HepG2 (cell line): ENCODE measurements at regions not wholly inside any gene's neighbourhood (a gene's known extent, or its start where the extent isn't known, plus 50 kb on each side); places are given as distances from the start of the nearest gene placed in this dataset.

Experiments
- FOXA3 ChIP-seq: IDR thresholded peaks from 2 replicates; pipeline ENCODE4 v1.6.1; 2016; ENCODE audit warnings: missing genetic modification reagents, missing compliant biosample characterization
- FOXM1 ChIP-seq: sonication (generic); formaldehyde crosslinking; IDR thresholded peaks from 2 replicates; pipeline ENCODE4 v1.5.0; 2020; ENCODE audit warnings: missing genetic modification reagents
- FOXO1 ChIP-seq: sonication (generic); formaldehyde crosslinking; IDR thresholded peaks from 2 replicates; pipeline ENCODE4 v1.4.0; 2020; ENCODE audit warnings: missing genetic modification reagents
- JUN ChIP-seq: sonication (generic); formaldehyde crosslinking; IDR thresholded peaks from 2 replicates; pipeline ENCODE4 v1.4.0; 2020; ENCODE audit warnings: mild to moderate bottlenecking, missing genetic modification reagents
- NAIF1 ChIP-seq: sonication (generic); formaldehyde crosslinking; IDR thresholded peaks from 2 replicates; pipeline ENCODE4 v1.5.0; 2020; ENCODE audit warnings: mild to moderate bottlenecking, missing genetic modification reagents, borderline replicate concordance
- POLR2A ChIP-seq, 2 experiments: IDR thresholded peaks; 2 replicates each; pipeline ENCODE4 v1.6.1; 2011; ENCODE audit warnings: low read depth in 2 of 2, low read length in 2 of 2, mild to moderate bottlenecking in 1 of 2, moderate library complexity in 1 of 2; ENCODE audit not compliant: insufficient read depth in 1 of 2
- RFXANK ChIP-seq: IDR thresholded peaks from 2 replicates; pipeline ENCODE4 v1.6.1; 2016
- RXRA ChIP-seq: sonication (generic); formaldehyde crosslinking; IDR thresholded peaks from 2 replicates; pipeline ENCODE4 v1.5.1; 2020; ENCODE audit warnings: missing genetic modification reagents
- SIX1 ChIP-seq: sonication (generic); formaldehyde crosslinking; IDR thresholded peaks from 2 replicates; pipeline ENCODE4 v1.4.0; 2020; ENCODE audit warnings: missing genetic modification reagents, borderline replicate concordance
- ZFP36L2 ChIP-seq: sonication (generic); formaldehyde crosslinking; IDR thresholded peaks from 2 replicates; pipeline ENCODE4 v1.4.0; 2020; ENCODE audit warnings: missing genetic modification reagents
- ZMYM3 ChIP-seq: sonication (generic); formaldehyde crosslinking; IDR thresholded peaks from 2 replicates; pipeline ENCODE4 v1.5.1; 2020; ENCODE audit warnings: mild to moderate bottlenecking, missing genetic modification reagents
- ZNF124 ChIP-seq: sonication (generic); formaldehyde crosslinking; IDR thresholded peaks from 2 replicates; pipeline ENCODE4 v1.4.0; 2020; ENCODE audit warnings: missing genetic modification reagents
- ZNF180 ChIP-seq: sonication (generic); formaldehyde crosslinking; IDR thresholded peaks from 2 replicates; pipeline ENCODE4 v1.4.0; 2020; ENCODE audit warnings: low read depth, missing genetic modification reagents, borderline replicate concordance
- ZNF260 ChIP-seq: sonication (generic); formaldehyde crosslinking; IDR thresholded peaks from 2 replicates; pipeline ENCODE4 v1.4.0; 2020; ENCODE audit warnings: missing genetic modification reagents, low read depth, mild to moderate bottlenecking, borderline replicate concordance
- ZNF317 ChIP-seq: sonication (generic); formaldehyde crosslinking; IDR thresholded peaks from 2 replicates; pipeline ENCODE4 v1.5.0; 2020; ENCODE audit warnings: mild to moderate bottlenecking, missing genetic modification reagents
- ZNF75D ChIP-seq: sonication (generic); formaldehyde crosslinking; IDR thresholded peaks from 2 replicates; pipeline ENCODE4 v1.8.1; 2023; ENCODE audit warnings: missing genetic modification reagents, mild to moderate bottlenecking, borderline replicate concordance
- ZSCAN21 ChIP-seq: sonication (generic); formaldehyde crosslinking; IDR thresholded peaks from 2 replicates; pipeline ENCODE4 v1.8.0; 2022; ENCODE audit warnings: mild to moderate bottlenecking, missing genetic modification reagents, moderate library complexity, borderline replicate concordance
- TF ChIP-seq, protein P1 (sequence below): sonication (generic); formaldehyde crosslinking; IDR thresholded peaks from 2 replicates; pipeline ENCODE4 v1.4.0; 2020; ENCODE audit warnings: missing genetic modification reagents, borderline replicate concordance
- TF ChIP-seq, protein P2 (sequence below): sonication (generic); formaldehyde crosslinking; IDR thresholded peaks from 2 replicates; pipeline ENCODE4 v1.4.0; 2020; ENCODE audit warnings: missing genetic modification reagents
- TF ChIP-seq, protein P3 (sequence below): sonication (generic); formaldehyde crosslinking; IDR thresholded peaks from 2 replicates; pipeline ENCODE4 v1.4.0; 2020; ENCODE audit warnings: missing genetic modification reagents, mild to moderate bottlenecking, borderline replicate concordance
- TF ChIP-seq, protein P4 (sequence below): sonication (generic); formaldehyde crosslinking; IDR thresholded peaks from 2 replicates; pipeline ENCODE4 v1.5.0; 2020; ENCODE audit warnings: mild to moderate bottlenecking, missing genetic modification reagents

DNA sequence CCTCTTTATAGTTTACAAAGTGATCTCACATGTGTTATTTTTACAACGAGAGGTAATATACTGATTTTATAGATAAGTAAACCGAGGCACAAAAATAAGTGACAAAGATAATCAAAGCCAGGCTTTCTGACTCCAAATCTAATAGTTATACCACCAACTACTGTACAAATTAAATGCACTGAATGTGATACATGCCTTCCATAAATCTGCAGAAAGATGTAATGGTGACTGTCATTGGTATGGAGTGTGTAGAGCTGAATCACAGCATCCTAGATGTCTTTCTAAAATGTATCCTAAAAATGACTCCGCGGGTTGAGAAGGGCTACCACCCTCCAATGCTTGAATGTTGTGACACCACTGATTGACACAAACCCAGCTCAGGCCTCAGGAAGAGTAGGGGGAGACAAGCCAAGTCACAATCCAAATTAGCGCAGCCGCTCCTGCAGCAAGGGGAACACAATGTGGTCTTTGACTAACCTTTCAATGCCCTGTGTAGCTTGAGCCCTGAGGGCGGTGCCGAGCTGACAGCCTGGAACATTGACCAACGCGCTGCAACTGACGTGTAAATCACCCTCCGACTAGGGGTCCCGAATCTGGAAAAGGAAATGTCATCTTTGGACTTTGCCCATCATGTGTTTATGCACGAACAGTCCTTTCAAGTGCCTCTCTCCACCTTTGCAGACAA, 136.8 kb downstream of the OLIG3 start (continued):
- no peak for TF ChIP-seq FOXM1 (CRISPR knock-in tag)
- peak; percentile 56; the same call in 1 of the 2 replicates for TF ChIP-seq SIX1
- TF ChIP-seq JUN (CRISPR knock-in tag) = peak; percentile 94
- peak; percentile 69; the same call in 1 of the 2 replicates for TF ChIP-seq ZSCAN21 (CRISPR knock-in tag)
- TF ChIP-seq, protein P1, sequence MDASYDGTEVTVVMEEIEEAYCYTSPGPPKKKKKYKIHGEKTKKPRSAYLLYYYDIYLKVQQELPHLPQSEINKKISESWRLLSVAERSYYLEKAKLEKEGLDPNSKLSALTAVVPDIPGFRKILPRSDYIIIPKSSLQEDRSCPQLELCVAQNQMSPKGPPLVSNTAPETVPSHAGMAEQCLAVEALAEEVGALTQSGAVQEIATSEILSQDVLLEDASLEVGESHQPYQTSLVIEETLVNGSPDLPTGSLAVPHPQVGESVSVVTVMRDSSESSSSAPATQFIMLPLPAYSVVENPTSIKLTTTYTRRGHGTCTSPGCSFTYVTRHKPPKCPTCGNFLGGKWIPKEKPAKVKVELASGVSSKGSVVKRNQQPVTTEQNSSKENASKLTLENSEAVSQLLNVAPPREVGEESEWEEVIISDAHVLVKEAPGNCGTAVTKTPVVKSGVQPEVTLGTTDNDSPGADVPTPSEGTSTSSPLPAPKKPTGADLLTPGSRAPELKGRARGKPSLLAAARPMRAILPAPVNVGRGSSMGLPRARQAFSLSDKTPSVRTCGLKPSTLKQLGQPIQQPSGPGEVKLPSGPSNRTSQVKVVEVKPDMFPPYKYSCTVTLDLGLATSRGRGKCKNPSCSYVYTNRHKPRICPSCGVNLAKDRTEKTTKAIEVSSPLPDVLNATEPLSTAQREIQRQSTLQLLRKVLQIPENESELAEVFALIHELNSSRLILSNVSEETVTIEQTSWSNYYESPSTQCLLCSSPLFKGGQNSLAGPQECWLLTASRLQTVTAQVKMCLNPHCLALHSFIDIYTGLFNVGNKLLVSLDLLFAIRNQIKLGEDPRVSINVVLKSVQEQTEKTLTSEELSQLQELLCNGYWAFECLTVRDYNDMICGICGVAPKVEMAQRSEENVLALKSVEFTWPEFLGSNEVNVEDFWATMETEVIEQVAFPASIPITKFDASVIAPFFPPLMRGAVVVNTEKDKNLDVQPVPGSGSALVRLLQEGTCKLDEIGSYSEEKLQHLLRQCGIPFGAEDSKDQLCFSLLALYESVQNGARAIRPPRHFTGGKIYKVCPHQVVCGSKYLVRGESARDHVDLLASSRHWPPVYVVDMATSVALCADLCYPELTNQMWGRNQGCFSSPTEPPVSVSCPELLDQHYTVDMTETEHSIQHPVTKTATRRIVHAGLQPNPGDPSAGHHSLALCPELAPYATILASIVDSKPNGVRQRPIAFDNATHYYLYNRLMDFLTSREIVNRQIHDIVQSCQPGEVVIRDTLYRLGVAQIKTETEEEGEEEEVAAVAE (CRISPR knock-in tag) = peak; percentile 88; the same call in 1 of the 2 replicates
- TF ChIP-seq FOXO1 (CRISPR knock-in tag) = peak; percentile 97
- TF ChIP-seq NAIF1 (CRISPR knock-in tag) = 0 out of 2 replicates have a peak, but pooled peaks have one; percentile 77
- TF ChIP-seq, protein P2, sequence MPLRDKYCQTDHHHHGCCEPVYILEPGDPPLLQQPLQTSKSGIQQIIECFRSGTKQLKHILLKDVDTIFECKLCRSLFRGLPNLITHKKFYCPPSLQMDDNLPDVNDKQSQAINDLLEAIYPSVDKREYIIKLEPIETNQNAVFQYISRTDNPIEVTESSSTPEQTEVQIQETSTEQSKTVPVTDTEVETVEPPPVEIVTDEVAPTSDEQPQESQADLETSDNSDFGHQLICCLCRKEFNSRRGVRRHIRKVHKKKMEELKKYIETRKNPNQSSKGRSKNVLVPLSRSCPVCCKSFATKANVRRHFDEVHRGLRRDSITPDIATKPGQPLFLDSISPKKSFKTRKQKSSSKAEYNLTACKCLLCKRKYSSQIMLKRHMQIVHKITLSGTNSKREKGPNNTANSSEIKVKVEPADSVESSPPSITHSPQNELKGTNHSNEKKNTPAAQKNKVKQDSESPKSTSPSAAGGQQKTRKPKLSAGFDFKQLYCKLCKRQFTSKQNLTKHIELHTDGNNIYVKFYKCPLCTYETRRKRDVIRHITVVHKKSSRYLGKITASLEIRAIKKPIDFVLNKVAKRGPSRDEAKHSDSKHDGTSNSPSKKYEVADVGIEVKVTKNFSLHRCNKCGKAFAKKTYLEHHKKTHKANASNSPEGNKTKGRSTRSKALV (CRISPR knock-in tag) = peak; percentile 66; the same call in 1 of the 2 replicates
- peak; percentile 87 for TF ChIP-seq ZMYM3
- no peak for TF ChIP-seq RFXANK (CRISPR knock-in tag)
- peak; percentile 98 for TF ChIP-seq RXRA (CRISPR knock-in tag)
- no peak for TF ChIP-seq ZFP36L2 (CRISPR knock-in tag)
- TF ChIP-seq, protein P3, sequence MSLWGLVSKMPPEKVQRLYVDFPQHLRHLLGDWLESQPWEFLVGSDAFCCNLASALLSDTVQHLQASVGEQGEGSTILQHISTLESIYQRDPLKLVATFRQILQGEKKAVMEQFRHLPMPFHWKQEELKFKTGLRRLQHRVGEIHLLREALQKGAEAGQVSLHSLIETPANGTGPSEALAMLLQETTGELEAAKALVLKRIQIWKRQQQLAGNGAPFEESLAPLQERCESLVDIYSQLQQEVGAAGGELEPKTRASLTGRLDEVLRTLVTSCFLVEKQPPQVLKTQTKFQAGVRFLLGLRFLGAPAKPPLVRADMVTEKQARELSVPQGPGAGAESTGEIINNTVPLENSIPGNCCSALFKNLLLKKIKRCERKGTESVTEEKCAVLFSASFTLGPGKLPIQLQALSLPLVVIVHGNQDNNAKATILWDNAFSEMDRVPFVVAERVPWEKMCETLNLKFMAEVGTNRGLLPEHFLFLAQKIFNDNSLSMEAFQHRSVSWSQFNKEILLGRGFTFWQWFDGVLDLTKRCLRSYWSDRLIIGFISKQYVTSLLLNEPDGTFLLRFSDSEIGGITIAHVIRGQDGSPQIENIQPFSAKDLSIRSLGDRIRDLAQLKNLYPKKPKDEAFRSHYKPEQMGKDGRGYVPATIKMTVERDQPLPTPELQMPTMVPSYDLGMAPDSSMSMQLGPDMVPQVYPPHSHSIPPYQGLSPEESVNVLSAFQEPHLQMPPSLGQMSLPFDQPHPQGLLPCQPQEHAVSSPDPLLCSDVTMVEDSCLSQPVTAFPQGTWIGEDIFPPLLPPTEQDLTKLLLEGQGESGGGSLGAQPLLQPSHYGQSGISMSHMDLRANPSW (CRISPR knock-in tag) = peak; percentile 79; the same call in 1 of the 2 replicates
- TF ChIP-seq ZNF124 (CRISPR knock-in tag) = peak; percentile 84; the same call in 1 of the 2 replicates
- TF ChIP-seq ZNF75D (CRISPR knock-in tag) = no peak
- TF ChIP-seq, protein P4, sequence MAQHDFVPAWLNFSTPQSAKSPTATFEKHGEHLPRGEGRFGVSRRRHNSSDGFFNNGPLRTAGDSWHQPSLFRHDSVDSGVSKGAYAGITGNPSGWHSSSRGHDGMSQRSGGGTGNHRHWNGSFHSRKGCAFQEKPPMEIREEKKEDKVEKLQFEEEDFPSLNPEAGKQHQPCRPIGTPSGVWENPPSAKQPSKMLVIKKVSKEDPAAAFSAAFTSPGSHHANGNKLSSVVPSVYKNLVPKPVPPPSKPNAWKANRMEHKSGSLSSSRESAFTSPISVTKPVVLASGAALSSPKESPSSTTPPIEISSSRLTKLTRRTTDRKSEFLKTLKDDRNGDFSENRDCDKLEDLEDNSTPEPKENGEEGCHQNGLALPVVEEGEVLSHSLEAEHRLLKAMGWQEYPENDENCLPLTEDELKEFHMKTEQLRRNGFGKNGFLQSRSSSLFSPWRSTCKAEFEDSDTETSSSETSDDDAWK (CRISPR knock-in tag) = no peak
- peak; percentile 88 to 90 for TF ChIP-seq POLR2A (IDR thresholded peaks at IDR 0.05; ENCODE audit: insufficient read depth in 1 of 2, low read depth in 2 of 2, low read length in 2 of 2)
- TF ChIP-seq FOXA3 (CRISPR knock-in tag) = peak; percentile 93
- TF ChIP-seq ZNF260 = no peak
- TF ChIP-seq ZNF317 (CRISPR knock-in tag) = peak; percentile 35; the same call in 1 of the 2 replicates
- no peak for TF ChIP-seq ZNF180 (CRISPR knock-in tag)
